Coronary artery (tissue), 2 donors: ENCODE measurements at regions not wholly inside any gene's neighbourhood (a gene's known extent, or its start where the extent isn't known, plus 50 kb on each side); places are given as distances from the start of the nearest gene placed in this dataset.

Experiments used
- DNase-seq: peaks from one replicate; pipeline ENCODE4 v3.0.0-alpha.2; 2017; ENCODE audit warnings: low spot score
- H3K27ac ChIP-seq, 2 donors: fragments of 200-600 bp; sonication (generic); one replicate each; pipeline ENCODE4 v1.5.1; 2016 to 2019
- H3K4me3 ChIP-seq: fragments of 200-600 bp; sonication (generic); 2 replicates; pipeline ENCODE4 v1.5.1; 2016; ENCODE audit warnings: mild to moderate bottlenecking, moderate library complexity
- TF ChIP-seq, protein P1 (sequence below): fragments of 200-600 bp; sonication (generic); IDR thresholded peaks from one replicate; pipeline ENCODE4 v1.5.1; 2019; ENCODE audit warnings: antibody characterized with exemption

DNA sequence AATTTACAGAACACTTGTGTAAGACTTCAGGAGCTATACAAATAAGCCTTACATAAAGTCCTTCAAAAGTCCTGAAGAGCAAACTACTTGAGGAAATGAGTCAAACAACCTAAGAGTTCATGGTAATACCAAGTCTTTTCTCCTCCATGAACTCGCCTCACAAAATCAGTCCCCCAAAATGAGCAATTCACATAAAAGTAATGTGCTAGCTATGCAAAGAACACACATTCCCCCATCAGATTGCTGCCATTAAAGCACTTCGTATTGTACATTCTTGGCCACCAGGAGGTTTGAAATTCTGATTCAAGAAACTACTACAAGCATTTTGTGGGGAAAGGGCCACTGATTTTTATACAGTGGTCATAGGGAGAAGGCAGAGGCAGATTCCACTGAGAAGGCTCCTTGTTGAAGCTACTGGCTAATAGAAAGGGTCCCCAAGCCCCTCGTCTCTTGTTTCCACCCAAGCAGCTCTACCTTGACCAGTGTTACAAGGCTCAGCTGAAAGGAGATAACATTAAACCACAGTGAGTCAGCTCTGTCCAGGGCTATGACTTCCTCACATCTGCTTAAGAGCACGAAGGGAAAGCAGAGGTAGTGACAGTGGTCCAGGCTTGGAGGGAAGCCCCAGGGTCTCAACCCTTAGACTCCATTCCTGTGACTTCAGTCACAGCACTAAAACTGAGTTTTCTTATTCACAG, 115.2 kb upstream of the CDK1 start:
- DNase-seq: no peak
- Histone ChIP-seq H3K4me3 (no peak overlapping the region), H3K27ac (no peak overlapping the region)
- TF ChIP-seq, protein P1, sequence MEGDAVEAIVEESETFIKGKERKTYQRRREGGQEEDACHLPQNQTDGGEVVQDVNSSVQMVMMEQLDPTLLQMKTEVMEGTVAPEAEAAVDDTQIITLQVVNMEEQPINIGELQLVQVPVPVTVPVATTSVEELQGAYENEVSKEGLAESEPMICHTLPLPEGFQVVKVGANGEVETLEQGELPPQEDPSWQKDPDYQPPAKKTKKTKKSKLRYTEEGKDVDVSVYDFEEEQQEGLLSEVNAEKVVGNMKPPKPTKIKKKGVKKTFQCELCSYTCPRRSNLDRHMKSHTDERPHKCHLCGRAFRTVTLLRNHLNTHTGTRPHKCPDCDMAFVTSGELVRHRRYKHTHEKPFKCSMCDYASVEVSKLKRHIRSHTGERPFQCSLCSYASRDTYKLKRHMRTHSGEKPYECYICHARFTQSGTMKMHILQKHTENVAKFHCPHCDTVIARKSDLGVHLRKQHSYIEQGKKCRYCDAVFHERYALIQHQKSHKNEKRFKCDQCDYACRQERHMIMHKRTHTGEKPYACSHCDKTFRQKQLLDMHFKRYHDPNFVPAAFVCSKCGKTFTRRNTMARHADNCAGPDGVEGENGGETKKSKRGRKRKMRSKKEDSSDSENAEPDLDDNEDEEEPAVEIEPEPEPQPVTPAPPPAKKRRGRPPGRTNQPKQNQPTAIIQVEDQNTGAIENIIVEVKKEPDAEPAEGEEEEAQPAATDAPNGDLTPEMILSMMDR: no peak

DNA sequence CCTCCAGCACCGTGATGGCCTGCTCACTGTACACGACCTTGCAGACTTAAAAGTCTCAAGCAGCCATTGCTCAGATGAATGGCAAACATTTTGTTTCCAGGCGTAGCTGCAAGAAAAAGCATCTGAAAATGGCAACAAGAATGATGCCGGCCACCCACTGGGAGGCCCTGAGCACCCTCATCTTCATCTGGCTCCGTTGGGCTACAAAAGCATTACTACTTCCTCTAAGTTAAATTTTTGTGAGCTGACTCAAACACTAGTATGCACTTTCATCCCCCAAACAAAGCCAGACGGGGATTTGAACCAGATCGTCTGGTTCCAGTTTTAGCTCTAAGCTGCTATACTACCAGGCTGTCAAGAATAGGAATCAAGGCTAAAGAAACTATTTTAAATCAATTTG, 116.6 kb upstream of the CDK1 start:
- H3K27ac ChIP-seq: no peak overlapping the region

DNA sequence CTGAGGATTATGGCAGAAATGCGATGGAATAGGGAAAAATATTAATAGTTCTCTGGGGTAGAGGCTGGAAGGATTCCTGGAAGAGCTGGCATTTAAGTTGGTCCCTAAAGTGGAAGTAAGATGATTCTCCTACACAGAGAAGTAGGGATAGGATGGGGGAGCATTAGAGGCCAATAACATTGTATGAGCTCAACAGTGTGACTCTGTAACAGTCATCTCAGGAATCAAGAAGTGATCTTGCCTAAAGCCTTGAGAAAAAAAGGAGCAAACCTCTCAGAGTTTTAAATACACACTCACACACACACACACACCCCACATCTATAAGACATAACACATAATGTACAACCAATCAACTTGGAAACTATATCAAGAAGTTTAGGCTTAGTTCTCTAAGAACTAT, 117.7 kb upstream of the CDK1 start:
- TF ChIP-seq, protein P1: no peak
- Histone ChIP-seq H3K27ac (no peak overlapping the region), H3K4me3 (no peak overlapping the region)
- no peak for DNase-seq

More for the DNA sequence above, 116.6 kb upstream of the CDK1 start:
- TF ChIP-seq, protein P1: no peak
- no peak for DNase-seq
- H3K4me3 ChIP-seq: no peak overlapping the region

DNA sequence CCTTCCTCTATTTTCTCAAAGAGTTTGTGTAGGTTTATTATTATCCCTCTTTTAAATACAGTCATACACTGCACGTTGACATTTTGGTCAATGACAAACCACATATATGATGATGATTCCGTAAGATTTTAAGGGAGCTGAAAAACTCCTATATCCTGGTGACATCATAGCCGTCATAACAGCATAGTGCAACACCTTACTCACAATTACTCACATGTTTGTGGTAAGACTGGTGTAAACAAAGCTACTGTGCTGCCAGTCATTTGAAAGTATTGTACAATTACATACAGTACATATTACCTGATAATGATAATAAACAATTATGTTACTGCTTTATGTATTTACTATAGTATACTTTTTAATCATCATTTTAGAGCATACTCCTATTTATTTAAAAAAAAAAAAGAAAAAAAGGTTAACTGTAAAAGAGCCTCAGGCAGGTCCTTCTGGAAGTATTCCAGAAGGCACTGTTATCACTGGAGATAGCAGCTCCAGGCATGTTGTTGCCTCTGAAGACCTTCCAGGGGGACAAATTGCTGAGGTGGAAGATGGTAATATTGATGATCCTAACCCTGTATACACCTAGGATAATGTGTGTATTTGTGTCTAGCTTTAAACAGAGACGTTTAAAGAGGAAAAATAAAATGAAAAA, 123.3 kb upstream of the CDK1 start:
- Histone ChIP-seq H3K27ac (no peak overlapping the region), H3K4me3 (no peak overlapping the region)
- TF ChIP-seq, protein P1: no peak
- no peak for DNase-seq

DNA sequence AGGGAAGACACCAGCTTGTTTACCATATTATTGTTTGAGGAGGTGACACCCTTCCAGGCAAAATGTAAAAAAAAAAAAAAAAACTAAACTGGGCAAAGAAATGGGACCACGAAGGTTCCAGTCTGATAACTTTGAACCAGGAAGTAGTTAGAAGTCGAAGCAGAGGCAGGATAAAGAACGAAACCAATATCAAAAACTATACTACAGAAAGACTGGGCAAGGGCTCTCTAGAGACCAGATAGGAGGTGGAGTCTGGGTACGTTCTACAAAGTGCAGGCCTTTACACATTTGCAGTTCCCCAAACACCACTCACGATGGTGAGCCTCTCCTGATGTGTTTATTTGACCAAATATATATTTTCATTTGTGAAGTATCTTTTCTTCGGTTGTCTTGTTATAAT, 125.7 kb upstream of the CDK1 start:
- DNase-seq: no peak
- Histone ChIP-seq H3K27ac (no peak overlapping the region), H3K4me3 (no peak overlapping the region)
- TF ChIP-seq, protein P1: no peak

DNA sequence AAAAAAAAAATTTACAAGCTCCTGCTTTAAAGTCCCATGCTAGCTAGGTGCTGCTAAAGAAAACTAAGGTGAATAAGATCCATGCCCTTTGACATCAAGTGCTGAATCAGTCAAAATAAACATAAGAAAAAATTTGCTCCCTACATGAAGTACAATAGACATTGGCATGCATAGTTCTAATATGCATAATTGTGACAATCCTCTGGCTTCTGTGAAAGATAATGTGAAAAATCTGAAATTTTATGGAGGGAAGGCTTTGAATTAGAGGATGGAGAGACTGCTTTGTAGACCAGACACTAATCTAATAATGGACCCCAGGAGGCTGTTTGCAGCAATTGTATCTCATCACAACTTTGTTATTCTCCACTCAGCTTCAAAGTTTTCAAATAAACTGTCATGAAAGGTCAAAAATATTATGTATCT, 127.9 kb upstream of the CDK1 start:
- Histone ChIP-seq H3K4me3 (no peak overlapping the region), H3K27ac (no peak overlapping the region)
- TF ChIP-seq, protein P1: no peak
- DNase-seq: no peak
